ENCODE measurements at regions not wholly inside any gene's neighbourhood (a gene's known extent, or its start where the extent isn't known, plus 50 kb on each side); places are given as distances from the start of the nearest gene placed in this dataset.

DNA sequence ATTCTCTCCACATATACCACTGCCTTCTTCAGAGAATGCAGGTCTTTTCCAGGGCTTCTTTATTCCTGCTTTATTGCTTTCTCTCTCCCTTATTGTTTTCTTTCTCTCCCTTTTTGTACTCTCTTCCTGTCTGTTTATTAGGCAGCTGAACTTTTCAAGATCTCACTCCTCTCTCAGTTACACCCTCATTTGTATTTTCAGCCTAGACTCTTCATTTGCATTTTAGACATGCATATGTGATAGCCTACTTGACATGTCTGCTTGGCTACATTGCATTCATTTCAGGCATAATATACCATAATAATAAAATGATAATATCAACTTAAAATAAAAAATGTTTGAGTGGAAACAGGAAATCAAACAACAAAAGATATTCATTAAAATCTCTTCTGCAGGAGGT is 377.9 kb upstream of the TNC start:
- Histone ChIP-seq H3K4me3 (ENCODE audit: low read depth, low read length) (no peak overlapping the region), H3K27me3 (no peaks in the 10 kb centered on the region), H3K4me1 (no peaks in the 10 kb centered on the region), H3K9me3 (no peaks in the 10 kb centered on the region), H3K36me3 (no peaks in the 10 kb centered on the region)
- DNase-seq: no peak
- TF ChIP-seq, protein P1, sequence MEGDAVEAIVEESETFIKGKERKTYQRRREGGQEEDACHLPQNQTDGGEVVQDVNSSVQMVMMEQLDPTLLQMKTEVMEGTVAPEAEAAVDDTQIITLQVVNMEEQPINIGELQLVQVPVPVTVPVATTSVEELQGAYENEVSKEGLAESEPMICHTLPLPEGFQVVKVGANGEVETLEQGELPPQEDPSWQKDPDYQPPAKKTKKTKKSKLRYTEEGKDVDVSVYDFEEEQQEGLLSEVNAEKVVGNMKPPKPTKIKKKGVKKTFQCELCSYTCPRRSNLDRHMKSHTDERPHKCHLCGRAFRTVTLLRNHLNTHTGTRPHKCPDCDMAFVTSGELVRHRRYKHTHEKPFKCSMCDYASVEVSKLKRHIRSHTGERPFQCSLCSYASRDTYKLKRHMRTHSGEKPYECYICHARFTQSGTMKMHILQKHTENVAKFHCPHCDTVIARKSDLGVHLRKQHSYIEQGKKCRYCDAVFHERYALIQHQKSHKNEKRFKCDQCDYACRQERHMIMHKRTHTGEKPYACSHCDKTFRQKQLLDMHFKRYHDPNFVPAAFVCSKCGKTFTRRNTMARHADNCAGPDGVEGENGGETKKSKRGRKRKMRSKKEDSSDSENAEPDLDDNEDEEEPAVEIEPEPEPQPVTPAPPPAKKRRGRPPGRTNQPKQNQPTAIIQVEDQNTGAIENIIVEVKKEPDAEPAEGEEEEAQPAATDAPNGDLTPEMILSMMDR (IDR thresholded peaks at IDR 0.05; ENCODE audit: low read depth, low read length): no peak

DNA sequence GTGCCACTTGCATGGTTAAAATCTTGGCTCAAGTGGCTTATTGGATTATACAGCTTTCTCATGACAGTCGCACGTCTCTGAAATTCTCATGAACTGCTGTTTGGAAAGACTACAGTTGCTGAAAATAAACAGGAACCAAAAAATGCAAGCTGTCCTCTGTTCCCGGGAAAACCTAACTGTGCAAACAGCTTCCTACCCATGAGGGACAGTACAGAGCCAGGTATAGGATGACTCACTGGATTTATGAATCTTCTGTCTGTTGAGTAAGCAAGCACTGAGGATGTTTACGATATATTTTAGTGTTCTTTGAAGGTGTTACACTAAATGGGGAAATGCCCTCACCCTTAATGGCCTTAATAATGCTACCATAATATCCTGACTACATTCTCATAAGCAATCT is 380.3 kb upstream of the TNC start:
- Histone ChIP-seq H3K9me3 (no peaks in the 10 kb centered on the region; the same call in 1 of the 2 replicates), H3K4me1 (no peaks in the 10 kb centered on the region), H3K27me3 (no peaks in the 10 kb centered on the region), H3K36me3 (no peaks in the 10 kb centered on the region), H3K4me3 (ENCODE audit: low read depth, low read length) (no peak overlapping the region)
- TF ChIP-seq, protein P1 (IDR thresholded peaks at IDR 0.05; ENCODE audit: low read depth, low read length): no peak
- DNase-seq: no peak

DNA sequence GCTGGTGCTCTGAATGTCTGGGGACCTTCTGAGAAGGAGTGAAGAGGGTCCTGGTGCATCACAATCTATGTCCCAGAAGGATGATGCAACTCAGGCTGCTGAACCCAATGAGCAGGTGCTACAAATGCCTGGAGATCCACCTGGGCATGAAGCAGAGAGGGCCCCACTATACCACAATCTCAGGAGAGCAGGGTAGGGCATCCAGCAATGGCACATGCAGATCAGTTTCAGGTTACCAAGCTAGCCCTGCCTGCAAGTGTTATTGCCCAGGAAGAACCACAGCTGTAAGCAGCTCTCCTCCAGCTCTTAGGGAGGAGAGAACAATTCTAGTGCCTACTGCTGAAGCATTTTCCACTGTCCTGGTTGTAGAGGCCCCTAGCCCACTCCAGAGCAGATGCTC is 389.2 kb upstream of the TNC start:
- TF ChIP-seq, protein P1 (IDR thresholded peaks at IDR 0.05; ENCODE audit: low read depth, low read length): no peak
- Histone ChIP-seq H3K36me3 (no peaks in the 10 kb centered on the region), H3K9me3 (no peaks in the 10 kb centered on the region; the same call in 1 of the 2 replicates), H3K4me1 (no peaks in the 10 kb centered on the region), H3K27me3 (no peaks in the 10 kb centered on the region), H3K4me3 (ENCODE audit: low read depth, low read length) (no peak overlapping the region)
- DNase-seq: no peak

DNA sequence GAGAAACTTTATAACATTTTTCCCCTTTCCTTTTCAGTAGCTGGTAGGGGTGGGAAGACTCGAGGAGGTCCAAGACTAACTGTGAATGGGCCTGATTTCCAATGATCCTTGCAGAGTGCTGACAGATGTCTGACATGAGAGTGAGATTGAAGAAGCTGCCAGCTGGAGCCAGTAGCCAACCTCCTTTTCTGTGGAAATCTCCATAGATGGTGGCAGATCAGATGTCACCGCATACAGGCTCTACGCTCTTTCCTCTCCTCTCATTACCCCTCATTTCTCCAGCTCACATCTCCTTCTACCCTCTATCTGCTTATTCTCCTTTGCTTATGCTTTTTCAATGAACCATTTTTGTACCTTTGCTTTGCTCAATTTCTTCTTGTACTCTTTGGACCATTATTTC is 395.2 kb upstream of the TNC start:
- no peaks in the 10 kb centered on the region for H3K4me1 ChIP-seq
- no peaks in the 10 kb centered on the region for H3K36me3 ChIP-seq
- TF ChIP-seq, protein P1 (IDR thresholded peaks at IDR 0.05; ENCODE audit: low read depth, low read length): no peak
- no peak for DNase-seq
- H3K27me3 ChIP-seq: no peaks in the 10 kb centered on the region
- H3K9me3 ChIP-seq: no peaks in the 10 kb centered on the region
- no peak overlapping the region for H3K4me3 ChIP-seq (ENCODE audit: low read depth, low read length)

DNA sequence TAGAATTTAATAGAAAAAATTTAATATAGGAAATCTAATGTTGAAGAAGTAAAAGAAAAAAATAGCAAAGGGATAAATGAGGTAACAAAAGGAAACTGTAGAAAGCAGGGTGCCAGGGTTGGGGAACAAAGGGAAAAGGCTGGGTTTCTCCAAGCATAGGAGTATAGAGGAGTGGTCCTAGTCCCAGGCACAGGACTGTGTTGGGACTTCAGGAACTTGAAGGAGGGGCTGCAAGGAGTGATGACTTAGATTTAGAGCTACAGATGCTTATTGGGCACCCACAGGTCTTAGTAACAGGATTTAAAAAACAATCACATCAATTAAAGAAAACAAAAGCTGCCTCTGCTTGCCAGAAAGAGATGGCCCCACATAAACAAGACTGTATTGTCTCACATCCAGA is 396.5 kb upstream of the TNC start:
- Histone ChIP-seq H3K27me3 (no peaks in the 10 kb centered on the region), H3K4me3 (ENCODE audit: low read depth, low read length) (no peak overlapping the region), H3K4me1 (no peaks in the 10 kb centered on the region), H3K36me3 (no peaks in the 10 kb centered on the region), H3K9me3 (no peaks in the 10 kb centered on the region)
- DNase-seq: no peak
- TF ChIP-seq, protein P1 (IDR thresholded peaks at IDR 0.05; ENCODE audit: low read depth, low read length): no peak

DNA sequence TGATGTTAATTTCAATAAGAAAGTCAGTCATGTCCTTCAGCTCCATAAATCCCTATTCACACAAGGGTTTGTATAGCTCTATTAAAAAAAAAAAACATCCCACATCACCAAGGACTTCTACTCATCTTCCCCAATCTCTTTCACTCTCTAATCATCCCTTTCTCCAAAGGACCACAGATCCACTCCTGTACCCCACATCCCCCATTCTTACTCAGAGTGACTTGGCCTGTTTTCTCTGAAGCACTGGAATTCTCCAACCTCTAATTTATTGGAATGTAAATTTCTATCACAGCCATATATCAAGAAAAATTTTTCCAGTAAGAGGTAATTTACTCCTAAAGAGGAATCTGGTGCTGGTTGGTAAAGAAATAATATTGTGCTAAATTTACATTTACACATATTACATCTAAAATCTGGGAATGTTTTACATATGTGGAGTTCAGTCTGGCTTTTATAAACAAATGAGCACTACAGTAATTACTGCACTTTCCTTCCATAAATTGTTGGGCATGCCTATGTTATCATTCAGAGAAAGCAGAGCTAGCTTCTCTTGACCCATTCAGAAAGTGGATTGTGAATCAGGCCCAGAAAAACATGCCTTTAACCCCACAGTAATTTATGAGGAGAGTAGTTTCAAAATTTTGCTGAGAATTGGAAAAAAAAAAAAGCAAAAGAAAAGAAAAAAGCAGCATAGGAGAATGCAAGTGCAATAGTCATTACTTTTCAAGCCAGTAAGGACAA is 399.5 kb upstream of the TNC start:
- Histone ChIP-seq H3K4me3 (ENCODE audit: low read depth, low read length) (no peak overlapping the region), H3K9me3 (no peaks in the 10 kb centered on the region), H3K4me1 (no peaks in the 10 kb centered on the region), H3K27me3 (no peaks in the 10 kb centered on the region), H3K36me3 (no peaks in the 10 kb centered on the region)
- no peak for DNase-seq
- TF ChIP-seq, protein P1 (IDR thresholded peaks at IDR 0.05; ENCODE audit: low read depth, low read length): no peak
